Endothelial cell (in vitro differentiated cells): ENCODE measurements at regions not wholly inside any gene's neighbourhood (a gene's known extent, or its start where the extent isn't known, plus 50 kb on each side); places are given as distances from the start of the nearest gene placed in this dataset.

ENCODE experiments used
- DNase-seq: peaks from one replicate; pipeline ENCODE4 v3.0.0; 2021; ENCODE audit warnings: low spot score
- H3K27ac Mint-ChIP-seq: one replicate; pipeline ENCODE4 v1.8.0; 2021; ENCODE audit warnings: mixed read lengths, inconsistent platforms; ENCODE audit not compliant: unreplicated experiment
- H3K27me3 Mint-ChIP-seq: one replicate; pipeline ENCODE4 v1.8.0; 2021; ENCODE audit warnings: mild to moderate bottlenecking, moderate library complexity, mixed read lengths, inconsistent platforms; ENCODE audit not compliant: unreplicated experiment
- H3K36me3 Mint-ChIP-seq: one replicate; pipeline ENCODE4 v1.8.0; 2021; ENCODE audit warnings: mild to moderate bottlenecking, low read depth, mixed read lengths, inconsistent platforms; ENCODE audit not compliant: unreplicated experiment
- H3K4me1 Mint-ChIP-seq: one replicate; pipeline ENCODE4 v1.8.0; 2021; ENCODE audit warnings: mild to moderate bottlenecking, mixed read lengths, inconsistent platforms; ENCODE audit not compliant: unreplicated experiment
- H3K4me3 Mint-ChIP-seq: one replicate; pipeline ENCODE4 v1.8.0; 2021; ENCODE audit warnings: mild to moderate bottlenecking, mixed read lengths, inconsistent platforms; ENCODE audit not compliant: unreplicated experiment
- H3K9me3 Mint-ChIP-seq: one replicate; pipeline ENCODE4 v1.8.0; 2021; ENCODE audit warnings: mixed read lengths, inconsistent platforms; ENCODE audit not compliant: unreplicated experiment
- TF ChIP-seq, protein P1 (sequence below): fragments of 200-600 bp; sonication (generic); IDR thresholded peaks from one replicate; pipeline ENCODE4 v1.5.0; 2021; ENCODE audit warnings: antibody characterized with exemption; ENCODE audit not compliant: unreplicated experiment

DNA sequence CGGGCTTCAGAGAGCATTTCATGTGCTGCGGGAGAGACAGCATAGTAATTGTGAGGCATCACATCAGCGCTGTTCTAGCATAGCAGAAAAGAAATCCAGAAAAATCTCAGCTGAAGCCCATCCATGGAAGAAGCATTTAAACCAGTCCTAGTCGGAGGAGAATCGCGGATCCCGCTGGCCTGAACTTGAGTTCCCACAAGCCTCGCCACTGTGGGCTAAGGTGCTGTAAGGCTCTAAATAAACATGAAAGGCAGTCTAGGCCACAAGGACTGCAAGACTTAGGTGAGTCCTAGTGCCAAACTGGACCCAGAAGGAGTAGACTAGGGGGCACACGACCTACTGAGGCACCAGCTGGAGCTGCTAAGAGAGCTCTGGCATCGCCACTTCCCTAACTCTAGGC lies 1225.3 kb upstream of the CHAC2 start:
- Mint-ChIP-seq H3K27ac (no peak overlapping the region), H3K27me3 (no peaks in the 10 kb centered on the region), H3K36me3 (no peaks in the 10 kb centered on the region), H3K4me3 (no peak overlapping the region), H3K4me1 (no peaks in the 10 kb centered on the region), H3K9me3 (no peaks in the 10 kb centered on the region)
- TF ChIP-seq, protein P1, sequence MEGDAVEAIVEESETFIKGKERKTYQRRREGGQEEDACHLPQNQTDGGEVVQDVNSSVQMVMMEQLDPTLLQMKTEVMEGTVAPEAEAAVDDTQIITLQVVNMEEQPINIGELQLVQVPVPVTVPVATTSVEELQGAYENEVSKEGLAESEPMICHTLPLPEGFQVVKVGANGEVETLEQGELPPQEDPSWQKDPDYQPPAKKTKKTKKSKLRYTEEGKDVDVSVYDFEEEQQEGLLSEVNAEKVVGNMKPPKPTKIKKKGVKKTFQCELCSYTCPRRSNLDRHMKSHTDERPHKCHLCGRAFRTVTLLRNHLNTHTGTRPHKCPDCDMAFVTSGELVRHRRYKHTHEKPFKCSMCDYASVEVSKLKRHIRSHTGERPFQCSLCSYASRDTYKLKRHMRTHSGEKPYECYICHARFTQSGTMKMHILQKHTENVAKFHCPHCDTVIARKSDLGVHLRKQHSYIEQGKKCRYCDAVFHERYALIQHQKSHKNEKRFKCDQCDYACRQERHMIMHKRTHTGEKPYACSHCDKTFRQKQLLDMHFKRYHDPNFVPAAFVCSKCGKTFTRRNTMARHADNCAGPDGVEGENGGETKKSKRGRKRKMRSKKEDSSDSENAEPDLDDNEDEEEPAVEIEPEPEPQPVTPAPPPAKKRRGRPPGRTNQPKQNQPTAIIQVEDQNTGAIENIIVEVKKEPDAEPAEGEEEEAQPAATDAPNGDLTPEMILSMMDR = no peak
- no peak for DNase-seq

DNA sequence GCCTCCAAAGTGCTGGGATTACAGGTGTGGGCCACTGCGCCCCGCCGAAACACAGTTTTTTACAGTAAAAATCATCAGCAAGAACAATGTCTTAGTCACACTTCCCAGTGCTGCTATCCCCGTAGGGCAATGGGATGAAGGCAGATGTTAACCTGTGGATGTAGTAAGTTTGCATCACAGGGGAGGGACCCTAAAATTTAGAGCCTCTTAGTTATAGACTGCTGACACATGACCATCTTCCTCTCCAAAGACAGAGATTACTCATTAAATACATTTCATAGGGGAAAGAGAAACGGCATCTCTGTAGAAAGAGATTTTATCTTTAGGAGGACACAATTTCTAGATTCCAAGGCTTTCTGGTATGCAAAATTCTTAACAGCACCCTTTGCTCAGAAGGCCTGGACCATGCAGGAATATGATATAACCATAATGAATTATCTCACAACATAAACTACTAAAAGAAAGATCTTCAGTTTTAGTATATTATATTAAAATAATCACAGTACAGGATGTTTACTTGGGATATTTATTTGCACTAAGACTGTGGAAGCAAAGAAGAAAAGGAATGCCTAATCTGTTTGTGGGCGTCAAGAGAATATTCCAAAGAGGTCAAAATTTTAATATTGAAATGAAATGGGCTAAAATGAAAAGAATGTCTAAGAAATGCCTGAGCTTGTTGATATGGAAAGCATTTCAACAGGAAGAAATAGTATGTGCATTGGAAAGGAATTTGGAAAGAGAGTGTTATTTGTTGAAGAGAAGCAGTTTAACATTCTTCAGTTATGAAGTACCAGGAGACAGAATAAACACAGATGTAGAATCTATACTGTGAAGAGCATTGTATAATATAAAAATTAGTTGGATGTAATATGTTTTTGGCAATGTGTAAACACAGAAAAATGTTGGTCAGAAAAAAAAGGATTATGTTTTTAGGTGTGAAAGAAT lies 1228.3 kb upstream of the CHAC2 start:
- Mint-ChIP-seq H3K4me1 (no peaks in the 10 kb centered on the region), H3K27me3 (no peaks in the 10 kb centered on the region), H3K27ac (no peak overlapping the region), H3K4me3 (no peak overlapping the region), H3K36me3 (no peaks in the 10 kb centered on the region), H3K9me3 (no peaks in the 10 kb centered on the region)
- TF ChIP-seq, protein P1 = no peak
- DNase-seq = no peak

DNA sequence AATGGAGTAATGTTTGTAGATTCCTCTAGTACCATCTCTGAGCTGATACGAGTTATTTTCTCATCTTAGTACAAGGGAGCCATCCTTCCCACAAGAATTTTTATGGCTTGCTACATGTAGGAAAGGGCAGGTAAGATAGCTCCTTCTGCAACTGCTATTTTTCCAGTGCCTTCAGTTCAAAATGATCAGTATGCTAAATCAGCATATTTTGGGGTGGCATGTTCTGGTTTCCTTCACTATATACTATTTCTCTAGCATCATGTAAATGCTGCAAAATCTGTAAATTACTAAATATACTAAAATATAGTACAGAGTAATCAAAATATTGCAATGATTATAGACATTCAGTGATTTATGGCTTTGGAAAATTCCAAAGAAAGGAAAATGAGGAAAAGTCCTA lies 1230.0 kb upstream of the CHAC2 start:
- H3K4me1 Mint-ChIP-seq = no peaks in the 10 kb centered on the region

DNA sequence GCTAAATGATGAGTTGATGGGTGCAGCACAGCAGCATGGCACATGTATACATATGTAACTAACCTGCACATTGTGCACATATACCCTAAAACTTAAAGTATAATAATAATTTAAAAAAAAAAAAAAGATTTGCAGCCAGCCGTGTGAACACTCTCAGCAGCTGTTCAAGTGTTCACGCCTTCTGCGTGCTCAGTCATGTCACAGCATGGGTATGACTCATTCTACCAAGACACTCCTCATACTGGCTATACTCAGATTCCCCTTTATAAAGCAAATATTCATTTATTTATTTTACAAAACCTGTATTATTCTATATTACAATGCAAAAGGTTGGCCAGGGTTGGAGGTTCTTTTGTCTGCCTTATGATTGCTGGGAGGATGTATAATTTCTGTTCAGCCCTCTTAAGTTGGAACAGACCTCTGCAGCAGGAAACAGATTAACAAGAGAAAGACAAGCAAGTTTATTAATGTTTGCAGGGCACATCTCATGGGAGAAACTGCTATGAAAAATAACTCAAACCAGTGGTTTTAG lies 1230.6 kb upstream of the CHAC2 start:
- no peak for DNase-seq
- TF ChIP-seq, protein P1 = no peak
- H3K27me3 Mint-ChIP-seq = no peaks in the 10 kb centered on the region
- no peak overlapping the region for H3K4me3 Mint-ChIP-seq
- no peaks in the 10 kb centered on the region for H3K4me1 Mint-ChIP-seq
- no peaks in the 10 kb centered on the region for H3K9me3 Mint-ChIP-seq
- H3K36me3 Mint-ChIP-seq = no peaks in the 10 kb centered on the region
- H3K27ac Mint-ChIP-seq = no peak overlapping the region

More for the DNA sequence above, 1230.0 kb upstream of the CHAC2 start:
- H3K27ac Mint-ChIP-seq = no peak overlapping the region
- H3K36me3 Mint-ChIP-seq = no peaks in the 10 kb centered on the region
- TF ChIP-seq, protein P1 = no peak
- no peaks in the 10 kb centered on the region for H3K27me3 Mint-ChIP-seq
- H3K4me3 Mint-ChIP-seq = no peak overlapping the region
- no peak for DNase-seq
- no peaks in the 10 kb centered on the region for H3K9me3 Mint-ChIP-seq

DNA sequence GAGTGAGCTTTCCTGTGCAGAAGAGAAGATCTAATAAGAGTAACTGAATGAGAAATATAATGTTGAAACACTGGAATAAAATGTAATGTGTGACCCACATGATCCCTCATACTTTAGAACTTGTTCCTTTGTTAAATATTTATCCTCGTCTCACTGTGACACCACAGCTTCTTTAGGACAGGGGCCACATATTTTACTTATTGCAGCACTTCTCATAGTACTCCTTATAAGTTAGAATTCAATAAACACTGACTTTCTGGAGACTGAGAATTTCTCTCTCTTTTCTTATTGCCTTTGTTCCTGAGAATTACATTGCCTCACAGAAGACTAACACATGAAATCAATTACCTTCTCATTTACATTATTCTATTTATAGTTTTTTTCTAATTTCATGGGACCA lies 1234.6 kb upstream of the CHAC2 start:
- DNase-seq = no peak
- no peak overlapping the region for H3K27ac Mint-ChIP-seq
- no peaks in the 10 kb centered on the region for H3K27me3 Mint-ChIP-seq
- H3K4me1 Mint-ChIP-seq = no peaks in the 10 kb centered on the region
- no peaks in the 10 kb centered on the region for H3K36me3 Mint-ChIP-seq
- no peak overlapping the region for H3K4me3 Mint-ChIP-seq
- H3K9me3 Mint-ChIP-seq = no peaks in the 10 kb centered on the region
- TF ChIP-seq, protein P1 = no peak
